HCT116 (cell line): ENCODE measurements at regions not wholly inside any gene's neighbourhood (a gene's known extent, or its start where the extent isn't known, plus 50 kb on each side); places are given as distances from the start of the nearest gene placed in this dataset.

Experiments
- ATAC-seq: fragments of 200-7000 bp; cut with Tn5 transposase; 2 replicates; pipeline ENCODE4 v1.9.1; 2020; ENCODE audit warnings: mild to moderate bottlenecking, moderate library complexity
- BruUV-seq: library from RNA; stranded (reverse); fragments of 400-500 nt; replicated peaks from 2 replicates; lab custom pipeline; 2021; lab: Mats Ljungman, UMichigan
- CTCF ChIA-PET: fragments of 300-600 bp; sonication (Branson Sonifier 250); formaldehyde crosslinking; loops from one replicate; lab custom pipeline; 2021; ENCODE audit warnings: antibody characterized with exemption; lab: Charles Lee
- POLR2A ChIA-PET: fragments of 300-600, 350-600 bp; sonication (Branson Sonifier 250); formaldehyde crosslinking; loops from one replicate; lab custom pipeline; 2021; ENCODE audit warnings: antibody characterized with exemption; lab: Charles Lee
- RAD21 ChIA-PET, 2 experiments: fragments of 300-600 bp; sonication (Branson Sonifier 250); formaldehyde crosslinking; loops; one replicate each; lab custom pipeline; 2023; ENCODE audit warnings: low total read pairs in 2 of 2; ENCODE audit not compliant: uncharacterized antibody in 2 of 2, unreplicated experiment in 2 of 2, low non-redundant PET in 1 of 2; lab: Charles Lee
- DNase-seq: peaks from one replicate; pipeline ENCODE4 v3.0.0-alpha.2; 2010; ENCODE audit warnings: low read depth, low spot score
- H2AFZ ChIP-seq: fragments of 200-600 bp; shearing (Covaris generic), sonication (generic); 2 replicates; pipeline ENCODE4 v1.6.1; 2017; ENCODE audit warnings: low read depth, mixed run types, mixed read lengths, antibody characterized with exemption, low read length; ENCODE audit not compliant: poor library complexity, severe bottlenecking
- H3K27ac ChIP-seq: 2 replicates; pipeline ENCODE4 v1.5.1; 2012; ENCODE audit warnings: low read depth, low read length
- H3K27me3 ChIP-seq: fragments of 200-600 bp; sonication (generic); 2 replicates; pipeline ENCODE4 v1.6.1; 2016; ENCODE audit warnings: mixed run types, low read length, mixed read lengths; ENCODE audit not compliant: insufficient read depth
- H3K36me3 ChIP-seq, 2 experiments: fragments of 200-500 bp in 1 of 2; fragments of 200-600 bp in 1 of 2; sonication (Bioruptor generic) in 1 of 2; sonication (generic) in 1 of 2; 2 replicates each; pipeline versions ENCODE4 v1.5.1 to v1.6.1; 2014 to 2016; ENCODE audit warnings: low read length in 2 of 2, inconsistent platforms in 1 of 2, mixed read lengths in 1 of 2, mixed run types in 1 of 2; ENCODE audit not compliant: insufficient read depth in 2 of 2, control insufficient read depth in 1 of 2
- H3K4me1 ChIP-seq, 2 experiments: fragments of 200-600 bp in 1 of 2; sonication (generic) in 1 of 2; 2 replicates each; pipeline versions ENCODE4 v1.5.1 to v1.6.1; 2012 to 2017; ENCODE audit warnings: low read length in 2 of 2, inconsistent platforms in 1 of 2, mild to moderate bottlenecking in 1 of 2, mixed read lengths in 1 of 2, mixed run types in 1 of 2, moderate library complexity in 1 of 2; ENCODE audit not compliant: insufficient read depth in 2 of 2, control insufficient read depth in 1 of 2
- H3K4me2 ChIP-seq: fragments of 200-600 bp; sonication (generic); 2 replicates; pipeline ENCODE4 v1.6.1; 2017; ENCODE audit warnings: mixed run types, low read length, mixed read lengths
- H3K4me3 ChIP-seq, 2 experiments: fragments of 200-600 bp in 1 of 2; sonication (generic) in 1 of 2; replicated peaks in 1 of 2; 2 replicates each; pipeline ENCODE4 v1.5.1; 2011 to 2016; ENCODE audit warnings: low read length in 2 of 2, control low read depth in 1 of 2, low read depth in 1 of 2, mild to moderate bottlenecking in 1 of 2, mixed read lengths in 1 of 2, mixed run types in 1 of 2
- H3K79me2 ChIP-seq: fragments of 200-600 bp; sonication (generic); 2 replicates; pipeline ENCODE4 v1.6.1; 2017; ENCODE audit warnings: mild to moderate bottlenecking, mixed run types, low read length, moderate library complexity, mixed read lengths; ENCODE audit not compliant: insufficient read depth
- H3K9ac ChIP-seq: fragments of 200-600 bp; sonication (generic); 2 replicates; pipeline ENCODE4 v1.6.1; 2016; ENCODE audit warnings: low read length, mixed read lengths
- H3K9me2 ChIP-seq: fragments of 200-600 bp; sonication (generic), shearing (Covaris generic); 2 replicates; pipeline ENCODE4 v1.6.1; 2017; ENCODE audit warnings: mixed run types, mild to moderate bottlenecking, moderate library complexity; ENCODE audit not compliant: insufficient read depth
- H3K9me3 ChIP-seq, 2 experiments: fragments of 200-500 bp in 1 of 2; fragments of 200-600 bp in 1 of 2; sonication (Bioruptor generic) in 1 of 2; sonication (generic) in 1 of 2; 2 replicates each; pipeline ENCODE4 v1.6.1; 2014 to 2017; ENCODE audit warnings: low read length in 2 of 2, mixed read lengths in 2 of 2, inconsistent platforms in 1 of 2, low read depth in 1 of 2, mild to moderate bottlenecking in 1 of 2, mixed run types in 1 of 2, moderate library complexity in 1 of 2; ENCODE audit not compliant: control insufficient read depth in 1 of 2, insufficient read depth in 1 of 2
- H4K20me1 ChIP-seq: fragments of 200-600 bp; sonication (generic), shearing (Covaris generic); 2 replicates; pipeline ENCODE4 v1.6.1; 2017; ENCODE audit warnings: mixed run types, mild to moderate bottlenecking, moderate library complexity; ENCODE audit not compliant: insufficient read depth
- CBX3 ChIP-seq: IDR thresholded peaks from 2 replicates; pipeline ENCODE4 v1.6.1; 2012; ENCODE audit warnings: low read depth
- CEBPB ChIP-seq: IDR thresholded peaks from 2 replicates; pipeline ENCODE4 v1.6.1; 2012; ENCODE audit warnings: low read depth
- CTCF ChIP-seq, 3 experiments: fragments of 200-600 bp in 1 of 3; sonication (generic) in 1 of 3; IDR thresholded peaks in 2 of 3; conservative IDR thresholded peaks in 1 of 3; 2 replicates each; pipeline ENCODE4 v1.5.1; 2012 to 2017; ENCODE audit warnings: low read depth in 2 of 3, low read length in 2 of 3, antibody characterized with exemption in 1 of 3, borderline replicate concordance in 1 of 3, control low read depth in 1 of 3, mild to moderate bottlenecking in 1 of 3, mixed read lengths in 1 of 3, mixed run types in 1 of 3, moderate library complexity in 1 of 3; ENCODE audit not compliant: insufficient read depth in 1 of 3
- EGR1 ChIP-seq: IDR thresholded peaks from 2 replicates; pipeline ENCODE4 v1.6.1; 2012; ENCODE audit warnings: low read depth
- ELF1 ChIP-seq: IDR thresholded peaks from 2 replicates; pipeline ENCODE4 v1.6.1; 2012; ENCODE audit warnings: low read depth, borderline replicate concordance
- EZH2 ChIP-seq: fragments of 200-600 bp; sonication (generic); IDR thresholded peaks from 2 replicates; pipeline ENCODE4 v1.6.1; 2017; ENCODE audit warnings: antibody characterized with exemption, mixed run types
- FOSL1 ChIP-seq: IDR thresholded peaks from 2 replicates; pipeline ENCODE4 v1.6.1; 2012; ENCODE audit warnings: low read depth
- JUND ChIP-seq: IDR thresholded peaks from 2 replicates; pipeline ENCODE4 v1.6.1; 2012
- MAX ChIP-seq: IDR thresholded peaks from 2 replicates; pipeline ENCODE4 v1.6.1; 2012
- POLR2A ChIP-seq: IDR thresholded peaks from 2 replicates; pipeline ENCODE4 v1.7.0; 2011; ENCODE audit warnings: borderline replicate concordance; ENCODE audit not compliant: insufficient read depth, insufficient read length; ENCODE audit errors: extremely low read depth
- RAD21 ChIP-seq: IDR thresholded peaks from 2 replicates; pipeline ENCODE4 v1.6.1; 2012; ENCODE audit warnings: low read depth, mild to moderate bottlenecking
- REST ChIP-seq: IDR thresholded peaks from 2 replicates; pipeline ENCODE4 v1.6.1; 2012; ENCODE audit warnings: low read depth
- SIN3A ChIP-seq: IDR thresholded peaks from 2 replicates; pipeline ENCODE4 v1.6.1; 2012; ENCODE audit warnings: low read depth
- SRF ChIP-seq: IDR thresholded peaks from 2 replicates; pipeline ENCODE4 v1.6.1; 2012; ENCODE audit warnings: low read depth
- YY1 ChIP-seq: IDR thresholded peaks from 2 replicates; pipeline ENCODE4 v1.6.1; 2011; ENCODE audit warnings: low read length, low read depth, moderate library complexity, mild to moderate bottlenecking; ENCODE audit not compliant: insufficient replicate concordance; ENCODE audit errors: extremely low read depth
- ZFX ChIP-seq: fragments of 450-650 bp; IDR thresholded peaks from 2 replicates; pipeline ENCODE4 v1.6.1; 2017
- intact Hi-C: fragments of 100-400 bp; cut with micrococcal nuclease; formaldehyde crosslinking; loops from 2 replicates; pipeline ENCODE4 v1.10.0; 2022

GRCh38 chr1:4595341-4596225, 58.8 kb upstream of the AJAP1 start:
- ATAC-seq (no peak), DNase-seq (no peak)
- Histone ChIP-seq H3K4me3 (no peak overlapping the region), H3K9ac (no peak overlapping the region), H3K36me3 (no peaks in the 10 kb centered on the region), H3K9me3 (no peaks in the 10 kb centered on the region), H3K4me2 (no peak overlapping the region), H3K27ac (no peak overlapping the region), H3K79me2 (no peaks in the 10 kb centered on the region), H4K20me1 (no peaks in the 10 kb centered on the region), H2AFZ (no peak overlapping the region), H3K4me1 (no peaks in the 10 kb centered on the region), H3K27me3 (no peaks in the 10 kb centered on the region), H3K9me2 (no peaks in the 10 kb centered on the region)
- intact Hi-C loops: no loop called here
- ChIA-PET POLR2A (no interaction called here), CTCF (no interaction called here), RAD21 (no interaction called here)
- no TSS peak for BruUV-seq
- TF ChIP-seq JUND (no peak), SRF (no peak), REST (no peak), CBX3 (no peak), POLR2A (no peak), ZFX (no peak), ELF1 (no peak), CTCF (IDR thresholded peaks at IDR 0.05 in 2 of 3, conservative IDR thresholded peaks at IDR 0.05 in 1 of 3; ENCODE audit: borderline replicate concordance in 1 of 3, insufficient read depth in 1 of 3, low read depth in 2 of 3, low read length in 2 of 3) (no peak), FOSL1 (no peak), EGR1 (no peak), EZH2 (no peak), YY1 (no peak), RAD21 (no peak), MAX (no peak), SIN3A (no peak), CEBPB (no peak)
